Hepatocyte (in vitro differentiated cells): ENCODE measurements at regions not wholly inside any gene's neighbourhood (a gene's known extent, or its start where the extent isn't known, plus 50 kb on each side); places are given as distances from the start of the nearest gene placed in this dataset.
"Not testable (repeated sequence)": the region's sequence is repeated elsewhere in the genome, so short reads cannot be mapped to it uniquely, and the experiment has no call there.

ENCODE experiments used
- EZH2 ChIP-seq: fragments of 200-600 bp; sonication (generic); IDR thresholded peaks from 2 replicates; pipeline ENCODE4 v1.6.1; 2016; ENCODE audit warnings: antibody characterized with exemption, mild to moderate bottlenecking, borderline replicate concordance
- TF ChIP-seq, protein P1 (sequence below): fragments of 200-600 bp; sonication (generic); IDR thresholded peaks from 2 replicates; pipeline ENCODE4 v1.5.1; 2016; ENCODE audit warnings: antibody characterized with exemption, mild to moderate bottlenecking; ENCODE audit not compliant: poor library complexity

DNA sequence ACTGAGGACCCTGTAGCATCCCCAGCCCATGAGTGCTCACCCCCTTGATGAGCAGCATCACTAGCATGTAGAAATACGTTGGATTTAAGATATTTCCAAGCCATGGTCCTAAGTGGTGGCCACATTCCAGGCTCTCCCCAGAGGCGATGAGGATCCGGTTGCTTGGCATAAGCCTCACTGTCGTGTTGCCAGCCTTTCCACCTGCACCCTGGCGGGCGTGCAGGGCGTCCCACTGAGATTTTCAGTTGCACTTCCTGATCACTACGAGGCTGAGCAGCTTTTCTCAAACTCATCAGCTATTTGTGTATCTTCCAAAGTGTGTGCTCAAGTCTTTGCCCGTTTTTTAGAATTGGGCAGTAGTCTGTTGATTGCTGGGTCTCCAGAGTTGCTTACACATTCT, 326.3 kb downstream of the CACNA1B start:
- TF ChIP-seq, protein P1, sequence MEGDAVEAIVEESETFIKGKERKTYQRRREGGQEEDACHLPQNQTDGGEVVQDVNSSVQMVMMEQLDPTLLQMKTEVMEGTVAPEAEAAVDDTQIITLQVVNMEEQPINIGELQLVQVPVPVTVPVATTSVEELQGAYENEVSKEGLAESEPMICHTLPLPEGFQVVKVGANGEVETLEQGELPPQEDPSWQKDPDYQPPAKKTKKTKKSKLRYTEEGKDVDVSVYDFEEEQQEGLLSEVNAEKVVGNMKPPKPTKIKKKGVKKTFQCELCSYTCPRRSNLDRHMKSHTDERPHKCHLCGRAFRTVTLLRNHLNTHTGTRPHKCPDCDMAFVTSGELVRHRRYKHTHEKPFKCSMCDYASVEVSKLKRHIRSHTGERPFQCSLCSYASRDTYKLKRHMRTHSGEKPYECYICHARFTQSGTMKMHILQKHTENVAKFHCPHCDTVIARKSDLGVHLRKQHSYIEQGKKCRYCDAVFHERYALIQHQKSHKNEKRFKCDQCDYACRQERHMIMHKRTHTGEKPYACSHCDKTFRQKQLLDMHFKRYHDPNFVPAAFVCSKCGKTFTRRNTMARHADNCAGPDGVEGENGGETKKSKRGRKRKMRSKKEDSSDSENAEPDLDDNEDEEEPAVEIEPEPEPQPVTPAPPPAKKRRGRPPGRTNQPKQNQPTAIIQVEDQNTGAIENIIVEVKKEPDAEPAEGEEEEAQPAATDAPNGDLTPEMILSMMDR = not testable (repeated sequence)
- not testable (repeated sequence) for TF ChIP-seq EZH2
